Epidermal melanocyte (primary cell): ENCODE measurements at regions not wholly inside any gene's neighbourhood (a gene's known extent, or its start where the extent isn't known, plus 50 kb on each side); places are given as distances from the start of the nearest gene placed in this dataset.

Experiments used
- DNase-seq: peaks from one replicate; pipeline ENCODE4 v3.0.0; 2011; ENCODE audit warnings: low spot score; ENCODE audit not compliant: insufficient read length

DNA sequence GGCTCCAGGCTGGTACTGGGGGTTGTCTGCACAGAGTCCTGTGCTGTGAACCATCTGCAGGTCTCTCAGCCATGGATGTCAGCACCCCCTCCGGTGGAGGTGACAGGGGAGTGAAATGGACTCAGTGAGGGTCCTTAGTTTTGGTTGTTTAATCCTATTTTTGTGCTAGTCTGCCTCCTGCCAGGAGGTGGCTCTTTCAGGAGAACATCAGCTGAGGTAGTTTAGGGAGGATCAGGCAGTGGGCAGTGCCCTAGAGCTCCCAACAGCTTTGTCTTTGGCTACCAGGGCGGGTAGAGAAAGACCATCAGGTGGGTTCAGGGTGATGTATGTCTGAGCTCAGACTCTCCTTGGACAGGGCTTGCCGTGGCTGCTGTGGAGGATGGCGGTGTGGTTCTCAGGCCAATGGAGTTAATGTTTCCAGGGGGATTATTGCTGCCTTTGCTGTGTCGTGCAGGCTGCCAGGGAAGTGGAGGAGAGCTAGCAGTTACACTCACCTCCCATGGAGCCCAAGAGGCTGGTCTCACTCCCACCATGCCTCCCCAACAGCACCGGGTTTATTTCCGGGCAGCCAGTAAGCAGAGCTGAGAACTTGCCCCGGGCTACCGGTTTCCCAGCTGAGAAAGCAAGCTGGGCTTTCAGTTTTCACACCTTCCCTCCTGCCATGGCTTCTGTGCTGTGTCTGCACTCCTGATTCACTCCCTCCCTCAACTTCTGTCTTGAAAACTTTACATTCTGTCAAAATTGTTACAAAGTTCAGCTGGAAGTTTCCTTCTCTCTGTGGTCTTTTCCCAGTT, 563.4 kb downstream of the XIRP2 start:
- no peak for DNase-seq

- no peak for DNase-seq
Observed at GRCh38 chr2:167450364-167450763, 562.1 kb downstream of the XIRP2 start.

- DNase-seq, result no peak
Observed at GRCh38 chr2:167440382-167440781, 552.1 kb downstream of the XIRP2 start.

- DNase-seq, result no peak
Observed at GRCh38 chr2:167438206-167438605, 549.9 kb downstream of the XIRP2 start.

GRCh38 chr2:167431949-167432348, 543.7 kb downstream of the XIRP2 start:
- DNase-seq, result no peak

- DNase-seq, result no peak
Observed at GRCh38 chr2:167430447-167430846, 542.2 kb downstream of the XIRP2 start.

GRCh38 chr2:167424803-167425755, 536.8 kb downstream of the XIRP2 start:
- no peak for DNase-seq

GRCh38 chr2:167424221-167424620, 535.9 kb downstream of the XIRP2 start:
- no peak for DNase-seq

DNA sequence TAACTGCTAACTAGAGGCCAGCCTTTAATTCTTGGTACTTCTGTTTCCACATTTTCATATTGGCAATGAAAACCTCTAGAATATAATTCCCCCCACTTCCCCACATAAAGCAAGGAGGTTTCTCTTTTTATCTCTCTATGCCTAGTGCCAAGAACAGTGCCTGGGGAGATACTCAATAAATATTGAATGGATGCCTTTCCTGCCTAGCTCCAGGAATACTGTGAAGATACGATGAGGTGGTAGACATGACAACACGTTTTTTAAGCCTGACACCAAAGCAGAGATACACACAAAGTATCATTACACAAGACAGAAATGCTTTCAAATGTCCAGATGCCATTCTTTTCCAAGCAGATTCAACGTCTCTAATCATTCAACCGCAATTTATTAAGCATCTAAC, 535.5 kb downstream of the XIRP2 start:
- no peak for DNase-seq

DNA sequence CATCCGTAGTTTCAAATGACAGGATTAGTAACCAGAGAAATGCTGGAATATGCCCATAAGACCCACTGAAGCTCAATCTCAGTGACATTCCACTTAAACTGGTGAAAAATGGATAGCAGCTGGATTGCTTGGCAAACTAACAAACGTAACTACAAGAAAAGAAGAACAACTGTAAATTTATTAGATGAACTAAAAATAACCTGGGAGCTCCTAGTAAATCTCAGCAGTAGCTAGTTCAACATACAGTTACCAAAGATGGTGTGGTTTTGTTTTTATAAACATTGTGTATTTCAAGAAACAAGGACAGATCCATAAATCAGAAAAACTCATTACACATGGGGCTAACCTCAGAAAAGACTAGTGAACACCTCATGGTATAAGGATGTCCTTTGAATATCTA, 531.9 kb downstream of the XIRP2 start:
- no peak for DNase-seq

- no peak for DNase-seq
Observed at GRCh38 chr2:167415068-167415467, 526.8 kb downstream of the XIRP2 start.

- no peak for DNase-seq
Observed at GRCh38 chr2:167411367-167411766, 523.1 kb downstream of the XIRP2 start.

DNA sequence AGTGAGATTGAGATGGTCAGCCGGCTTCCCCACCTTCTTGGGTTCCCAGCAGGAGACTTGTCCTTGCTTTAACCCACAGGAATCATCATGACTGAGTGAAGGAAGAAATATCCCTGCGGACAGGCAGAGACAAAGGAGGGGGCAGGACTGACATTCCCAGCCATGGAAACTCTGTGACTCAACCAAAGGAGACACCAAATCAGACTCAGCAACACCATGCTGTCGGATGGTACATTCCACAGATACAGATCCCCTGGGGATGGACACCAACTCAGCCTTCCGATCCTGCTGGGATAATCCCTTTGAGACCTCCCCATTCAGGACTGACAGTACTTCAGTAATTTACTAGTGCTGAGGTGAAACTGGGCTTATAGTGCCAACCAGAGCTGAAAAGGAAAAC, 518.3 kb downstream of the XIRP2 start:
- no peak for DNase-seq

DNA sequence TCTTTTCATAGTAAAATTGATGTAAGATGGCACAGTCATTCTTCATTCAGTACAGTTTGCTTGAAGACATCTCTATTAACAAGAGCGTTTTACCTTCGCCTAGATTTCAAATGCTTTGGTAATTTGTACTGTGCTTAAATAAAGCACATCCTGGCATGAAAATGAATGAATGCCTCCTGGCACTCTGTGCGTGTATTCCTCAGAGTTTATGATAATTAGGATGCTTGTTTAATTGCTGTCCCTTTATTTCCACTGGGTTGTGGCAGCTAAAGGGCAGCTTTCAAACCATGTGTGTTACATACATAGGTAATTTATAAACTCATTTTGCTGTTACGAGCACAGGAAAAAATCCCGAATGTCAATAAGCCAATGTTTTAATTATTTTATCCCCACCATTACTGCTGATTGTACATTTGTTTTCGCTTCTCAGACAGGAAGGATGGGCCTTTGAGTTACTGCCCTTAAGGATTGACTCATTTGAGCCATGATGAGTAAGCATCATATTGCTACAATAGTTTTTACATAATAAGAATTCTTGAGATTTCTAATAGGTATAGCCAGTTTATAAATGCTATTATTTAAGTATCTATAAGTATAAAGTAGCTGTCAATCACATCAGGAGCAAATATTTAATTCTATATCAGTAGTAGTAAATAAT, 516.5 kb downstream of the XIRP2 start:
- DNase-seq, result no peak

GRCh38 chr2:167401309-167401708, 513.0 kb downstream of the XIRP2 start:
- DNase-seq, result no peak

GRCh38 chr2:167400546-167400945, 512.3 kb downstream of the XIRP2 start:
- DNase-seq, result no peak

DNA sequence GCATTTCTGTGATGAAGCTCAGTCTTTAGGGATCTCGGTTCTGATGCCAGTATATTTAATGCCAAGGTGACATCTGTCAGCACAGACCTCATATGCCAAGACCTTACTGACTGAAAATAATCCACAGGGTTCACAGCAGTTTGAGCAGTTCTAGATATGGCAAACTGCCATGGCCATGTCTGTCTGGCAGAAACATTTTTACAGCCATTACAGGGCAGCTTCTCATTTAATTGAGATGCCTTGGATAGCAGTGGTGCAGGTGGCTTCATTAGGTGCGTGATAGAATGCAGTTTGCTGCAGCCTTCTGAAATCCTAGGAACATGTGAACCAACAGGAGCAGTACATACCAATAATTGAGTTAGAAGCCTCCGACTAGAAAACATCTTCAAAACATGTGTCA, 510.6 kb downstream of the XIRP2 start:
- DNase-seq, result no peak

DNA sequence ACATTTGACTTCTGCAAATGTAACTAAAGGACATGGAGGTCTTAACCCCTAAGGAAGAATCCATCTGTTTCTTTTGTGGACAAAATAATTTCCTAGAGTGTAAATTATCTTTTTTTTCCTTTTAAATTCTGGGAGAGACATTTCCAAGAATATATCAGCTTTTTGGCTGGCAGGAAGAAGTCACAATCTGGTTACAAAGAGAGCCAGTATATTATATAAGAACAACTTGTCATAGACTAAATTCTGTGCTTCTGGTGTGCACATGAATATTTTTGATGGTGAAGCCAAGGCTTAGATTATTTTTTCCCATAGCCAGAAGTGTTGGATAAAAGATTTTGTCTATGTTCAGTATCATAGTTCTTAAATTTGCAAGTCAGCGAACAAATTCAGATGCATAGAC, 500.6 kb downstream of the XIRP2 start:
- DNase-seq, result no peak

DNA sequence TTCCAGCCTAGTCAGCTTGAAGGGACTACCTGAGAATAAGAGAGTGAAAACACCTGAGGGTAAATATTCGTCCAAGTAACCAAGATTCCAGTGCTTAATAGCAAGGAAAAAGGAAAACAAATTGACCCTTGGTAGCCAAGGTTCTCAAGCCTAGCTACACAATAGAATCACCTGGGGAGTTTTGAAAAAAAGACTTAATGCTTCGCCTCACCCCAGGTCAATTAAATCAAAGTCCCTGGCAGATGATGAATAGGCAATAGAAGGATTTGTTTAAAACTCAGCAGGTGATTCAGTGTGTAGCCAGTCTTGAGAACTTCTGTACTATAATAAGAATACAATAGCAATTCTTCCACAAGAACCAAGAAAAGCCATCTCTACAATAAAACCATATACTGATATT, 500.2 kb downstream of the XIRP2 start:
- no peak for DNase-seq

GRCh38 chr2:167386694-167387093, 498.4 kb downstream of the XIRP2 start:
- DNase-seq, result no peak

DNA sequence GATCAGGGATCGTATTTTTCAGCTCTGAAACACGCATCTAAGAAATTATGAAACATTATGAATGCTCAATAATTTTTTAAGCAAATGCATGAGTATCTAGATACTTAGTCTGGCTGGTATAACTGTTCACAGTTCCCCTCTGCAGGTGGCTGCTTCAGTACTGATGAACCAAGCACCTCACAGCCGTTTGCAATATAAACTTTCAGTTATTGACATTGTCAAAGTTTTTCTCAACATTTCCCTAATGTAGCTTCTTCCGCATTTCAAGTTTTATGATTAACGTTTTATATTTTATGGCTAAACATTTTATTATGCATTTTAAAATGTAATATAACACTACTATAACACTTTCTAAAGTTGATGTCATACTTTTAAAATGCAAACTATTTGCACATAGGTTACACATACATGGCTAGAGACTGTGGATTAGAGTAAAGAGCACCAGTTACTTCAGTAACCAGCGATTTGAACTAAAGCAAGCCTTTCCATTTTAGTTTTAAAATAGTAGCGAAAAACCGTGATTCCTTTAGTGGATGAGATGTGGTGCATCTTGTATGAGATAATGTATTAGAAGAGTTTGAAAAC, 495.4 kb downstream of the XIRP2 start:
- DNase-seq, result no peak

- DNase-seq, result no peak
Observed at GRCh38 chr2:167381349-167381748, 493.1 kb downstream of the XIRP2 start.
